PFSK-1 (cell line): ENCODE measurements at regions not wholly inside any gene's neighbourhood (a gene's known extent, or its start where the extent isn't known, plus 50 kb on each side); places are given as distances from the start of the nearest gene placed in this dataset.

Experiments used
- FOXP2 ChIP-seq: optimal IDR thresholded peaks from 2 replicates; pipeline ENCODE3; 2011; ENCODE audit warnings: borderline replicate concordance, control low read depth, inconsistent platforms; ENCODE audit not compliant: insufficient read depth; ENCODE audit errors: extremely low read length, extremely low read depth
- POLR2AphosphoS5 ChIP-seq: IDR thresholded peaks from 2 replicates; pipeline ENCODE4 v1.6.1; 2012; ENCODE audit warnings: low read depth, mild to moderate bottlenecking, control low read depth, low read length, moderate library complexity
- SIN3A ChIP-seq: IDR thresholded peaks from 2 replicates; pipeline ENCODE4 v1.6.1; 2012; ENCODE audit warnings: mild to moderate bottlenecking, low read length, moderate library complexity, borderline replicate concordance; ENCODE audit not compliant: insufficient read depth
- TAF1 ChIP-seq: IDR thresholded peaks from 2 replicates; pipeline ENCODE4 v1.6.1; 2012; ENCODE audit warnings: low read length, control low read depth, borderline replicate concordance; ENCODE audit not compliant: insufficient read depth
- TF ChIP-seq, protein P1 (sequence below), 2 experiments: IDR thresholded peaks; 2 replicates each; pipeline versions ENCODE4 v1.6.1 to v1.8.0; 2011 to 2012; ENCODE audit warnings: low read depth in 2 of 2, low read length in 2 of 2, control low read depth in 1 of 2, inconsistent platforms in 1 of 2, mild to moderate bottlenecking in 1 of 2, moderate library complexity in 1 of 2; ENCODE audit not compliant: insufficient read depth in 1 of 2

- TF ChIP-seq FOXP2 (no peak), SIN3A (no peak), POLR2AphosphoS5 (no peak)
Measured at GRCh38 chr6:126904176-126904575, 214.3 kb upstream of the RSPO3 start.

- TF ChIP-seq SIN3A (no peak), POLR2AphosphoS5 (no peak), TAF1 (no peak), FOXP2 (no peak)
- TF ChIP-seq, protein P1, sequence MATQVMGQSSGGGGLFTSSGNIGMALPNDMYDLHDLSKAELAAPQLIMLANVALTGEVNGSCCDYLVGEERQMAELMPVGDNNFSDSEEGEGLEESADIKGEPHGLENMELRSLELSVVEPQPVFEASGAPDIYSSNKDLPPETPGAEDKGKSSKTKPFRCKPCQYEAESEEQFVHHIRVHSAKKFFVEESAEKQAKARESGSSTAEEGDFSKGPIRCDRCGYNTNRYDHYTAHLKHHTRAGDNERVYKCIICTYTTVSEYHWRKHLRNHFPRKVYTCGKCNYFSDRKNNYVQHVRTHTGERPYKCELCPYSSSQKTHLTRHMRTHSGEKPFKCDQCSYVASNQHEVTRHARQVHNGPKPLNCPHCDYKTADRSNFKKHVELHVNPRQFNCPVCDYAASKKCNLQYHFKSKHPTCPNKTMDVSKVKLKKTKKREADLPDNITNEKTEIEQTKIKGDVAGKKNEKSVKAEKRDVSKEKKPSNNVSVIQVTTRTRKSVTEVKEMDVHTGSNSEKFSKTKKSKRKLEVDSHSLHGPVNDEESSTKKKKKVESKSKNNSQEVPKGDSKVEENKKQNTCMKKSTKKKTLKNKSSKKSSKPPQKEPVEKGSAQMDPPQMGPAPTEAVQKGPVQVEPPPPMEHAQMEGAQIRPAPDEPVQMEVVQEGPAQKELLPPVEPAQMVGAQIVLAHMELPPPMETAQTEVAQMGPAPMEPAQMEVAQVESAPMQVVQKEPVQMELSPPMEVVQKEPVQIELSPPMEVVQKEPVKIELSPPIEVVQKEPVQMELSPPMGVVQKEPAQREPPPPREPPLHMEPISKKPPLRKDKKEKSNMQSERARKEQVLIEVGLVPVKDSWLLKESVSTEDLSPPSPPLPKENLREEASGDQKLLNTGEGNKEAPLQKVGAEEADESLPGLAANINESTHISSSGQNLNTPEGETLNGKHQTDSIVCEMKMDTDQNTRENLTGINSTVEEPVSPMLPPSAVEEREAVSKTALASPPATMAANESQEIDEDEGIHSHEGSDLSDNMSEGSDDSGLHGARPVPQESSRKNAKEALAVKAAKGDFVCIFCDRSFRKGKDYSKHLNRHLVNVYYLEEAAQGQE (IDR thresholded peaks at IDR 0.05; ENCODE audit: insufficient read depth in 1 of 2, low read depth in 2 of 2, low read length in 2 of 2), result no peak
Measured at GRCh38 chr6:126905917-126906316, 212.6 kb upstream of the RSPO3 start.

- no peak for TF ChIP-seq FOXP2
- no peak for TF ChIP-seq POLR2AphosphoS5
- TF ChIP-seq TAF1, result no peak
- TF ChIP-seq SIN3A, result no peak
- TF ChIP-seq, protein P1 (IDR thresholded peaks at IDR 0.05; ENCODE audit: insufficient read depth in 1 of 2, low read depth in 2 of 2, low read length in 2 of 2), result no peak
Measured at GRCh38 chr6:126907312-126907711, 211.2 kb upstream of the RSPO3 start.

DNA sequence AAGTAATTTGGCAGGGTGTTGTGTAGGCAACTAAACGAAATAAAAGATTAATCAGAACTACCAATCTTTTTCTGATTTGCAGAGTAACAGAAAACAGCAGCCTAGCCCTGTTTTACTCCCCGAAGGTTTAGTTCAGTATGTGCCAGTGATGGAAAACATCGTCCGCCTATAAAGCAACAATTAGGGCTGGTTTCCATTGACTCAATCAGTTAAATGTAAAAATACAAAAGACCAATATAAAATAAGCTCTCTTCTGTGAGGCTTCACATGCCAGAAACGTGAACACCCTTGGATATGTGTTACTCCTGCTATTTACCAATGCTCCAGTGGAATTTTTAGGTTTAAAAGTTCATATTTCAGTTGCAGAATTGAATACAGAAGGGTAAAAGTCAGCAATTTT, 210.5 kb upstream of the RSPO3 start:
- TF ChIP-seq TAF1 (no peak), SIN3A (no peak), POLR2AphosphoS5 (no peak), FOXP2 (no peak)
- TF ChIP-seq, protein P1 (IDR thresholded peaks at IDR 0.05; ENCODE audit: insufficient read depth in 1 of 2, low read depth in 2 of 2, low read length in 2 of 2), result no peak

DNA sequence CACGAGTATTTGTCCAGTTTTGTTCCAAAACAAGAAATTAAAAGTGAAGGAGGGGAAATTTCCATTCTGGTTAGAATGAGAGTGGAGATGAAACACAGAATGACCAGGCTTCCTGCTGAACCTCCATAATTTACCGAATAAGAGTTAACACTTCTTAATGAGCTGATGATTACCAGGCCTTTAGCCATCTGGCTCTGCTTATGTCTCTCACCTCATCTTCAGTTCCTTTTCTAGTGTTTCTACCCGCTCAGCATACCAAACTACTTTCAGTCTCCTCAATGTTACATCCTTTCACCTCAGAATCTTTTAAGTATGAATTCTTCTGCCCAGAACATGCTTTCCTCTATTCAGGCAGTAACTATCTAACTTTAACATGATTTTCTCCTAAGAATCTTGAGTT, 209.0 kb upstream of the RSPO3 start:
- TF ChIP-seq, protein P1 (IDR thresholded peaks at IDR 0.05; ENCODE audit: insufficient read depth in 1 of 2, low read depth in 2 of 2, low read length in 2 of 2), result no peak
